Endothelial cell of umbilical vein (primary cell): ENCODE measurements at regions not wholly inside any gene's neighbourhood (a gene's known extent, or its start where the extent isn't known, plus 50 kb on each side); places are given as distances from the start of the nearest gene placed in this dataset.

Experiments
- BruUV-seq: library from RNA; stranded (reverse); fragments of 400-500 nt; replicated peaks from 2 replicates; lab custom pipeline; 2021; lab: Mats Ljungman, UMichigan
- CTCF ChIA-PET: fragments of 300-600, 350-600 bp; sonication (Branson Sonifier 250); formaldehyde crosslinking; loops from one replicate; lab custom pipeline; 2021; ENCODE audit warnings: antibody characterized with exemption, inconsistent platforms; lab: Charles Lee
- POLR2A ChIA-PET: fragments of 300-600, 350-600 bp; sonication (Branson Sonifier 250); formaldehyde crosslinking; loops from one replicate; lab custom pipeline; 2021; ENCODE audit warnings: antibody characterized with exemption, inconsistent platforms; lab: Charles Lee
- DNase-seq: peaks from one replicate; pipeline ENCODE4 v3.0.0-alpha.2; 2011; ENCODE audit warnings: low read depth, low spot score
- FAIRE-seq: peaks from 2 replicates; lab custom pipeline; 2011; peaks lifted over from hg19 to GRCh38; lab: Jason Lieb, UNC
- H2AFZ ChIP-seq: 2 replicates; pipeline ENCODE4 v1.6.0; 2012; ENCODE audit warnings: low read depth, low read length, control low read depth, inconsistent platforms
- H3K27ac ChIP-seq: 2 replicates; pipeline ENCODE4 v1.5.1; 2011; ENCODE audit warnings: low read depth, mild to moderate bottlenecking, control low read depth, low read length, moderate library complexity; ENCODE audit not compliant: insufficient read depth
- H3K27me3 ChIP-seq, 2 experiments: 2 replicates each; pipeline versions ENCODE4 v1.6.0 to v1.6.1; 2011; ENCODE audit warnings: low read length in 2 of 2, mixed read lengths in 1 of 2; ENCODE audit not compliant: control insufficient read depth in 2 of 2, insufficient read depth in 2 of 2
- H3K36me3 ChIP-seq, 2 experiments: 2 replicates in 1 of 2; 3 replicates in 1 of 2; pipeline ENCODE4 v1.5.1; 2011; ENCODE audit warnings: low read length in 2 of 2, mild to moderate bottlenecking in 1 of 2, moderate library complexity in 1 of 2; ENCODE audit not compliant: control insufficient read depth in 2 of 2, insufficient read depth in 2 of 2; ENCODE audit errors: extremely low read depth in 1 of 2
- H3K4me1 ChIP-seq: 3 replicates; pipeline ENCODE4 v1.5.1; 2011; ENCODE audit warnings: mild to moderate bottlenecking, low read length; ENCODE audit not compliant: control insufficient read depth, insufficient read depth; ENCODE audit errors: extremely low read depth
- H3K4me2 ChIP-seq: 2 replicates; pipeline ENCODE4 v1.6.1; 2011; ENCODE audit warnings: low read length, control low read depth, mixed read lengths; ENCODE audit not compliant: insufficient read depth
- H3K4me3 ChIP-seq, 3 experiments: fragments of 200-600 bp in 1 of 3; sonication (generic), shearing (Covaris generic) in 1 of 3; replicated peaks in 1 of 3; 2 replicates each; pipeline ENCODE4 v1.5.1; 2011 to 2016; ENCODE audit warnings: control low read depth in 3 of 3, low read length in 3 of 3, mild to moderate bottlenecking in 2 of 3, inconsistent platforms in 1 of 3, low read depth in 1 of 3, moderate library complexity in 1 of 3; ENCODE audit not compliant: insufficient read depth in 1 of 3
- H3K79me2 ChIP-seq: 2 replicates; pipeline ENCODE4 v1.6.0; 2012; ENCODE audit warnings: low read length, inconsistent platforms; ENCODE audit not compliant: control insufficient read depth, insufficient read depth
- H3K9ac ChIP-seq: replicated peaks from 2 replicates; pipeline ENCODE3; 2011; ENCODE audit warnings: low read length, control low read depth; ENCODE audit not compliant: insufficient read depth; ENCODE audit errors: extremely low read depth
- H3K9me1 ChIP-seq: replicated peaks from 3 replicates; pipeline ENCODE4 v1.6.0; 2011; ENCODE audit warnings: mild to moderate bottlenecking, low read length; ENCODE audit not compliant: control insufficient read depth, insufficient read depth; ENCODE audit errors: extremely low read depth
- H3K9me3 ChIP-seq: replicated peaks from 2 replicates; pipeline ENCODE4 v1.5.1; 2012; ENCODE audit warnings: low read length, inconsistent platforms; ENCODE audit not compliant: control insufficient read depth, insufficient read depth
- H4K20me1 ChIP-seq: replicated peaks from 2 replicates; pipeline ENCODE3; 2011; ENCODE audit warnings: mild to moderate bottlenecking, low read length; ENCODE audit not compliant: control insufficient read depth, insufficient read depth; ENCODE audit errors: extremely low read depth
- CTCF ChIP-seq, 2 donors: IDR thresholded peaks; 1 replicate in 1 of 2; 2 replicates in 1 of 2; pipeline ENCODE4 v1.5.1; 2011; ENCODE audit warnings: low read length in 2 of 2, mild to moderate bottlenecking in 2 of 2, moderate library complexity in 2 of 2, control low read depth in 1 of 2, inconsistent platforms in 1 of 2, low read depth in 1 of 2; ENCODE audit not compliant: insufficient read depth in 1 of 2; ENCODE audit errors: extremely low read depth in 1 of 2
- EZH2 ChIP-seq: IDR thresholded peaks from 2 replicates; pipeline ENCODE4 v1.6.1; 2012; ENCODE audit warnings: borderline replicate concordance, low read depth, mild to moderate bottlenecking, moderate library complexity, low read length, inconsistent platforms; ENCODE audit not compliant: severe bottlenecking
- FOS ChIP-seq: IDR thresholded peaks from 2 replicates; pipeline ENCODE4 v1.6.1; 2011; ENCODE audit warnings: mild to moderate bottlenecking, low read length, moderate library complexity, borderline replicate concordance; ENCODE audit not compliant: insufficient read depth
- GATA2 ChIP-seq: IDR thresholded peaks from 2 replicates; pipeline ENCODE4 v1.7.0; 2011; ENCODE audit warnings: low read depth, mild to moderate bottlenecking, moderate library complexity, mixed read lengths, low read length; ENCODE audit not compliant: insufficient read length, insufficient read depth
- JUN ChIP-seq: IDR thresholded peaks from 2 replicates; pipeline ENCODE4 v1.6.1; 2011; ENCODE audit warnings: borderline replicate concordance, low read depth; ENCODE audit not compliant: insufficient read length, insufficient read depth
- MAX ChIP-seq: IDR thresholded peaks from 2 replicates; pipeline ENCODE4 v1.6.1; 2011; ENCODE audit not compliant: insufficient read depth, insufficient read length
- MYC ChIP-seq: IDR thresholded peaks from one replicate; pipeline ENCODE4 v1.6.1; 2011; ENCODE audit warnings: mild to moderate bottlenecking, low read depth, low read length
- POLR2A ChIP-seq: IDR thresholded peaks from 2 replicates; pipeline ENCODE4 v1.6.1; 2012; ENCODE audit warnings: low read depth, mild to moderate bottlenecking, control low read depth, low read length
- POLR2AphosphoS5 ChIP-seq: IDR thresholded peaks from 2 replicates; pipeline ENCODE4 v1.6.1; 2012; ENCODE audit warnings: low read depth, mild to moderate bottlenecking, control low read depth, low read length, moderate library complexity; ENCODE audit not compliant: insufficient read depth
- dilution Hi-C: fragments of 300-500 bp; cut with MboI; formaldehyde crosslinking; loops from one replicate; pipeline ENCODE4 v1.15.0; 2019; ENCODE audit warnings: low sequenced_read_pairs; ENCODE audit not compliant: extremely low pct_ligation_motif_present
- intact Hi-C: fragments of 100-400 bp; cut with micrococcal nuclease; formaldehyde crosslinking; loops from one replicate; pipeline ENCODE4 v1.10.0; 2022

- Histone ChIP-seq H3K9me1 (no peaks in the 10 kb centered on the region), H2AFZ (no peak overlapping the region), H3K36me3 (no peaks in the 10 kb centered on the region), H4K20me1 (no peaks in the 10 kb centered on the region), H3K27ac (no peak overlapping the region), H3K79me2 (no peaks in the 10 kb centered on the region), H3K27me3 (no peaks in the 10 kb centered on the region), H3K9me3 (no peaks in the 10 kb centered on the region), H3K4me3 (no peak overlapping the region), H3K4me2 (no peak overlapping the region), H3K9ac (no peak overlapping the region), H3K4me1 (no peaks in the 10 kb centered on the region)
- BruUV-seq: no TSS peak
- POLR2A ChIA-PET: interaction anchor here (0.6 kb wide), 1 partner anchor 88 kb away, joined by 3 read pairs; no protein-coding TSS in a partner anchor
- FAIRE-seq (no peak), DNase-seq (no peak)
- CTCF ChIA-PET: interaction anchor here (1.3 kb wide), 1 partner anchor 156 kb away, joined by 3 read pairs; no protein-coding TSS in a partner anchor
- TF ChIP-seq CTCF (IDR thresholded peaks at IDR 0.05; ENCODE audit: extremely low read depth in 1 of 2, insufficient read depth in 1 of 2, low read depth in 1 of 2, low read length in 2 of 2) (no peak), EZH2 (no peak), FOS (no peak)
- intact Hi-C loops (loop anchor here (10.0 kb wide), 1 partner anchor 630 kb away; no protein-coding TSS in a partner anchor), dilution Hi-C loops (no loop called here)
Measured at GRCh38 chr20:53714524-53714923, 120.9 kb upstream of the ZNF217 start.

GRCh38 chr20:53713328-53714056 lies 119.9 kb upstream of the ZNF217 start:
- POLR2A ChIA-PET: no interaction called here
- no TSS peak for BruUV-seq
- no peak overlapping the region for H3K4me2 ChIP-seq
- H3K9me3 ChIP-seq: no peaks in the 10 kb centered on the region
- TF ChIP-seq JUN: no peak
- no peak for TF ChIP-seq CTCF (IDR thresholded peaks at IDR 0.05; ENCODE audit: extremely low read depth in 1 of 2, insufficient read depth in 1 of 2, low read depth in 1 of 2, low read length in 2 of 2)
- no peak for TF ChIP-seq EZH2
- TF ChIP-seq MYC: no peak
- no peak for TF ChIP-seq GATA2
- TF ChIP-seq MAX: no peak
- no peak for TF ChIP-seq POLR2AphosphoS5
- TF ChIP-seq FOS: no peak
- TF ChIP-seq POLR2A: no peak
- H3K36me3 ChIP-seq: no peaks in the 10 kb centered on the region
- dilution Hi-C loops: no loop called here
- no peak overlapping the region for H3K9ac ChIP-seq
- H4K20me1 ChIP-seq: no peaks in the 10 kb centered on the region
- H3K4me1 ChIP-seq: no peaks in the 10 kb centered on the region
- H2AFZ ChIP-seq: no peak overlapping the region
- no peaks in the 10 kb centered on the region for H3K79me2 ChIP-seq
- no peaks in the 10 kb centered on the region for H3K27me3 ChIP-seq
- DNase-seq: no peak
- FAIRE-seq: no peak
- H3K9me1 ChIP-seq: no peaks in the 10 kb centered on the region
- intact Hi-C loops: loop anchor here (10.0 kb wide), 1 partner anchor 629 kb away; no protein-coding TSS in a partner anchor
- CTCF ChIA-PET: no interaction called here
- H3K27ac ChIP-seq: no peak overlapping the region
- H3K4me3 ChIP-seq: no peak overlapping the region
